Gastroesophageal sphincter (tissue), 4 donors: ENCODE measurements at regions not wholly inside any gene's neighbourhood (a gene's known extent, or its start where the extent isn't known, plus 50 kb on each side); places are given as distances from the start of the nearest gene placed in this dataset.
"Not testable (repeated sequence)": the region's sequence is repeated elsewhere in the genome, so short reads cannot be mapped to it uniquely, and the experiment has no call there.

Source experiments
- ATAC-seq: fragments of 150-250 bp; one replicate; pipeline ENCODE4 v1.9.1; 2016; ENCODE audit warnings: mild to moderate bottlenecking, moderate library complexity
- H3K27ac ChIP-seq, 4 donors: fragments of 200-600 bp; sonication (generic) in 3 of 4; 1 replicate in 3 of 4; 2 replicates in 1 of 4; pipeline ENCODE4 v1.5.1; 2016 to 2019
- H3K27me3 ChIP-seq: fragments of 200-600 bp; sonication (generic); one replicate; pipeline ENCODE4 v1.5.1; 2019
- H3K36me3 ChIP-seq, 2 donors: fragments of 200-600 bp; sonication (generic); one replicate each; pipeline ENCODE4 v1.5.1; 2019; ENCODE audit warnings: control low read depth in 1 of 2
- H3K4me1 ChIP-seq, 3 donors: fragments of 200-600 bp; sonication (generic); 1 replicate in 2 of 3; 2 replicates in 1 of 3; pipeline ENCODE4 v1.5.1; 2016 to 2019; ENCODE audit warnings: control low read depth in 2 of 3
- H3K4me3 ChIP-seq, 2 donors: fragments of 200-600 bp; sonication (generic); one replicate each; pipeline ENCODE4 v1.5.1; 2019; ENCODE audit warnings: mild to moderate bottlenecking in 1 of 2, moderate library complexity in 1 of 2
- H3K9me3 ChIP-seq, 3 donors: fragments of 200-600 bp; sonication (generic); one replicate each; pipeline ENCODE4 v1.5.1; 2017 to 2019; ENCODE audit warnings: control low read depth in 2 of 3
- EP300 ChIP-seq: sonication (generic); formaldehyde crosslinking; IDR thresholded peaks from one replicate; pipeline ENCODE4 v1.6.1; 2017; ENCODE audit warnings: antibody characterized with exemption, mild to moderate bottlenecking
- POLR2A ChIP-seq, 2 donors: fragments of 450-650 bp; IDR thresholded peaks; one replicate each; pipeline ENCODE4 v1.6.1; 2017; ENCODE audit warnings: antibody characterized with exemption in 2 of 2, mild to moderate bottlenecking in 2 of 2, moderate library complexity in 1 of 2
- POLR2AphosphoS5 ChIP-seq: sonication (generic); formaldehyde crosslinking; IDR thresholded peaks from one replicate; pipeline ENCODE4 v1.6.1; 2017; ENCODE audit warnings: antibody characterized with exemption
- WGBS, 2 donors: methylation state at CpG; one replicate each; pipeline ENCODE4 v1.1.5; 2018; ENCODE audit warnings: low coverage in 1 of 2; 5-methylcytosine and 5-hydroxymethylcytosine counted together
- TF ChIP-seq, protein P1 (sequence below), 4 experiments: fragments of 200-600 bp in 2 of 4; fragments of 450-650 bp in 2 of 4; sonication (generic) in 1 of 4; IDR thresholded peaks; one replicate each; pipeline ENCODE4 v1.5.1; 2017 to 2019; ENCODE audit warnings: antibody characterized with exemption in 4 of 4, mild to moderate bottlenecking in 2 of 4, moderate library complexity in 2 of 4

DNA sequence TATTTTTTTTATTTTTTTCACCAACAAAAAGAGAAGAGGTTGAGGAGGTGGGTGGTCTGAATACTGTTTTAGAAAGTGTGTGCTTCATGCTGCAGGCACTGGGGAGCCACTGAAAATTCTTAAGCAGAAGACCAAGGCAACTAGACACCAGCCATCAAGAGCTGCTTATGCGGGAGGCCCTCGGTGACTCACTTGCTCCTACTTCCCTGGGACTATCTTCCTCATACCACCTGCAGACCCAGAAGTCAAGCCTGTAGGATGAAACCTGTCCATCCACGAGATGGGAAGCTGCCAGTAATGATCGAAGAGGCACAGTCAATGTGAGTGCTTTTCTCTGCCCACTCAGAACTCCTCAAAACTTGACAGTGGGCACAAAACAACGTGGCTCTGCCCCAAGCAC, 125.8 kb upstream of the SLC44A1 start:
- no peak overlapping the region for H3K27ac ChIP-seq
- H3K4me1 ChIP-seq, result no peaks in the 10 kb centered on the region
- H3K27me3 ChIP-seq, result no peaks in the 10 kb centered on the region
- no peak overlapping the region for H3K4me3 ChIP-seq
- no peak for ATAC-seq
- no peaks in the 10 kb centered on the region for H3K36me3 ChIP-seq
- no peaks in the 10 kb centered on the region for H3K9me3 ChIP-seq
- WGBS, 2 donors, result 83 to 87% methylated on average over 2 to 3 of the region's 5 CpGs
- TF ChIP-seq EP300, result no peak
- no peak for TF ChIP-seq POLR2AphosphoS5
- no peak for TF ChIP-seq POLR2A (IDR thresholded peaks at IDR 0.05)
- TF ChIP-seq, protein P1, sequence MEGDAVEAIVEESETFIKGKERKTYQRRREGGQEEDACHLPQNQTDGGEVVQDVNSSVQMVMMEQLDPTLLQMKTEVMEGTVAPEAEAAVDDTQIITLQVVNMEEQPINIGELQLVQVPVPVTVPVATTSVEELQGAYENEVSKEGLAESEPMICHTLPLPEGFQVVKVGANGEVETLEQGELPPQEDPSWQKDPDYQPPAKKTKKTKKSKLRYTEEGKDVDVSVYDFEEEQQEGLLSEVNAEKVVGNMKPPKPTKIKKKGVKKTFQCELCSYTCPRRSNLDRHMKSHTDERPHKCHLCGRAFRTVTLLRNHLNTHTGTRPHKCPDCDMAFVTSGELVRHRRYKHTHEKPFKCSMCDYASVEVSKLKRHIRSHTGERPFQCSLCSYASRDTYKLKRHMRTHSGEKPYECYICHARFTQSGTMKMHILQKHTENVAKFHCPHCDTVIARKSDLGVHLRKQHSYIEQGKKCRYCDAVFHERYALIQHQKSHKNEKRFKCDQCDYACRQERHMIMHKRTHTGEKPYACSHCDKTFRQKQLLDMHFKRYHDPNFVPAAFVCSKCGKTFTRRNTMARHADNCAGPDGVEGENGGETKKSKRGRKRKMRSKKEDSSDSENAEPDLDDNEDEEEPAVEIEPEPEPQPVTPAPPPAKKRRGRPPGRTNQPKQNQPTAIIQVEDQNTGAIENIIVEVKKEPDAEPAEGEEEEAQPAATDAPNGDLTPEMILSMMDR (IDR thresholded peaks at IDR 0.05), result no peak

DNA sequence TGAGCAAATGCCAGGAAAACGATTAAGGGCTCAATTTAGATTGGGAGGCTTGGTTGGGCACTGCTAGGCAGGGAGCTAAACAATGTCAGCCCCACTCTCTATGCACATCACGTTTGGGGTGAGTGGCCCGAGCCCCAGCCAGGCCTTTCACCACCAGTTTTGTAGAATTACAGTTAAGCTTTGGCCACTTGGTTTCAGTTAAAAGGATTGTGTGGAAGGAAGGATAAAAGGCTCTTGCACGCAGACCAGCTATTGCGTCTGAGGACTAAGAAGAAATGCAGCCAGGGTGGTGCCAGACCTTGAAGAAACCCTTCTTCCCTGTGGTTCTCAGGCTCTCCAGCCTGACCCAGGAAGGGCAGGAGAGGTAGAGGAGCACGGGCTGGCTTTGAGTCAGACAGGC, 125.3 kb upstream of the SLC44A1 start:
- 69% methylated on average over 5 to 6 of the region's 6 CpGs for WGBS, 2 donors
- ATAC-seq, result no peak
- Histone ChIP-seq H3K27me3 (no peaks in the 10 kb centered on the region), H3K4me1 (no peaks in the 10 kb centered on the region), H3K4me3 (no peak overlapping the region), H3K36me3 (no peaks in the 10 kb centered on the region), H3K27ac (no peak overlapping the region), H3K9me3 (no peaks in the 10 kb centered on the region)
- TF ChIP-seq POLR2A (IDR thresholded peaks at IDR 0.05) (no peak), EP300 (no peak), POLR2AphosphoS5 (no peak)
- TF ChIP-seq, protein P1 (IDR thresholded peaks at IDR 0.05), result no peak

DNA sequence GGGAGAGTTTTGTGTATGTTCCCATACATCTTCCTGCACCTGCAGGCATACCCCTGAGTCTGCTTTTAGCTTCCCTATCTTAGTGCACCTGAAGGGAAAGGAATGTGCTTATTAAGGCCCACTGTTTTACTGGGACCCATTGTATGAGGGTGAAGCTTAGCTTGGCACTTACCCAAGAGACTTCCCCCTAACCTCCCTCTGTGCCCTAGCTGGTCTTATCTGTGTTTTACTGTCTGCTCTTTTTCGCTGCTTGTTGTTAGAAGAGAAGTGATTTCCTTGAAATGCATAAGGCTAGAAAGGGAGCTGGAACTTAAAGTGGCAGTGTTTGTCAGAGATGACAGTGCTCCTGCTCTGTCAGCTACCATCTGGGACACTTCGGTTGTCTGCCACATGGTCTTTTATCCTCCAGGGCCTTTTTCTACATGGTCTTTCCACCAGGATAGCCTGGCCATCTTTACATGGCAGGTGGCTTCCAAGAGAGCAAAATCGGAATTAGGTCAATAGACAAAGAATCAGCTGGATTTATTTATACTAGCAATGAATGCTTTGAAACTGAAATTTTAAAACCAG, 122.5 kb upstream of the SLC44A1 start:
- H3K36me3 ChIP-seq, result no peaks in the 10 kb centered on the region
- 62 to 100% methylated on average over 2 to 3 of the region's 3 CpGs for WGBS, 2 donors
- H3K4me3 ChIP-seq, result no peak overlapping the region
- H3K9me3 ChIP-seq, result no peaks in the 10 kb centered on the region
- H3K27me3 ChIP-seq, result no peaks in the 10 kb centered on the region
- TF ChIP-seq POLR2A (IDR thresholded peaks at IDR 0.05) (no peak), EP300 (no peak), POLR2AphosphoS5 (no peak)
- TF ChIP-seq, protein P1 (IDR thresholded peaks at IDR 0.05), result no peak
- no peaks in the 10 kb centered on the region for H3K4me1 ChIP-seq
- ATAC-seq, result no peak
- H3K27ac ChIP-seq, result no peak overlapping the region

DNA sequence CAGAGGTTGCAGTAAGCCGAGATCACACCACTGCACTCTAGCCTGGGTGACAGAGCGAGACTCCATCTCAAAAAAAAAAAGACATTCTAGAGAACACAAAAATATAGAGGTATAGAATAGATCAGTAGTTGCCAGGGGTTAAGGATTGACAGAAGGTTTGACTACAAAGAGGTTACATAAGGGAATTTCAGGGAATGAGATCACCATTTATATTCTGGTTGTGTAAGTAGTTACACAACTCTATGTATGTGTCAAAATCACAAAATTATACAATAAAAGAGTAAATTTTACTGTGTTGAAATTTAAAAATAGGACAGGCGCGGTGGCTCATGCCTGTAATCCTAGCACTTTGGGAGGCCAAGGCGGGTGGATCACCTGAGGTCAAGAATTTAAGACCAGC, 119.9 kb upstream of the SLC44A1 start:
- ATAC-seq, H3K9me3 ChIP-seq: not testable (repeated sequence)
- WGBS, 2 donors, result 93 to 100% methylated on average over 3 to 5 of the region's 5 CpGs

DNA sequence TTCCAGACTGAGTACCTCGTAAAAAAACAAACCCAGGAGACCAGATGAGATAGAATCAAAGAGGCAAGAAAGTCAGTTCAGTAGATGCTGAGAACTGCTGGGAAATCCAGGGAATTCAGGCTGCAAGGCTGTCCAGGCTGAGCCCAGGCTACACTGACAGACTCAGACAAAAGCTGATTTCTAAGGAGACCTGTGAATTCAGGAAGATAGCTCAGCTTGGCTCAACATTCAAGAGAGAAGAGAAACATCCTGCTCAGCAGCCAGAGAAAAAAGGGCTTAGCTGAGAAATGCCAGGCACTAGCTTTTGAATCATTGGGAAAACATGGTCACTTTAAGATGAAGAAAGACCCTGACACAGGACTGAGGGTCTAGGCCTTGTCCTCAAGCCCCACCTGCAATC, 118.2 kb upstream of the SLC44A1 start:
- peaks cover 0 to 8% (median 0%) of the 10 kb centered on the region in 3 donors for H3K4me1 ChIP-seq
- no peaks in the 10 kb centered on the region for H3K36me3 ChIP-seq
- ATAC-seq, result no peak
- WGBS, 2 donors, result 86% methylated on average over 1 of the region's 1 CpG; no CpG with 5 or more reads in 1 of the 2 donors
- H3K4me3 ChIP-seq, result no peak overlapping the region
- H3K27me3 ChIP-seq, result no peaks in the 10 kb centered on the region
- no peaks in the 10 kb centered on the region for H3K9me3 ChIP-seq
- TF ChIP-seq, protein P1 (IDR thresholded peaks at IDR 0.05), result no peak
- no peak for TF ChIP-seq EP300
- TF ChIP-seq POLR2AphosphoS5, result no peak
- no peak for TF ChIP-seq POLR2A (IDR thresholded peaks at IDR 0.05)
- no peak overlapping the region for H3K27ac ChIP-seq

More for the DNA sequence above, 119.9 kb upstream of the SLC44A1 start:
- H3K27ac ChIP-seq, H3K4me1 ChIP-seq, H3K27me3 ChIP-seq, H3K36me3 ChIP-seq, H3K4me3 ChIP-seq: not testable (repeated sequence)
